ENCODE measurements at regions not wholly inside any gene's neighbourhood (a gene's known extent, or its start where the extent isn't known, plus 50 kb on each side); places are given as distances from the start of the nearest gene placed in this dataset.

DNA sequence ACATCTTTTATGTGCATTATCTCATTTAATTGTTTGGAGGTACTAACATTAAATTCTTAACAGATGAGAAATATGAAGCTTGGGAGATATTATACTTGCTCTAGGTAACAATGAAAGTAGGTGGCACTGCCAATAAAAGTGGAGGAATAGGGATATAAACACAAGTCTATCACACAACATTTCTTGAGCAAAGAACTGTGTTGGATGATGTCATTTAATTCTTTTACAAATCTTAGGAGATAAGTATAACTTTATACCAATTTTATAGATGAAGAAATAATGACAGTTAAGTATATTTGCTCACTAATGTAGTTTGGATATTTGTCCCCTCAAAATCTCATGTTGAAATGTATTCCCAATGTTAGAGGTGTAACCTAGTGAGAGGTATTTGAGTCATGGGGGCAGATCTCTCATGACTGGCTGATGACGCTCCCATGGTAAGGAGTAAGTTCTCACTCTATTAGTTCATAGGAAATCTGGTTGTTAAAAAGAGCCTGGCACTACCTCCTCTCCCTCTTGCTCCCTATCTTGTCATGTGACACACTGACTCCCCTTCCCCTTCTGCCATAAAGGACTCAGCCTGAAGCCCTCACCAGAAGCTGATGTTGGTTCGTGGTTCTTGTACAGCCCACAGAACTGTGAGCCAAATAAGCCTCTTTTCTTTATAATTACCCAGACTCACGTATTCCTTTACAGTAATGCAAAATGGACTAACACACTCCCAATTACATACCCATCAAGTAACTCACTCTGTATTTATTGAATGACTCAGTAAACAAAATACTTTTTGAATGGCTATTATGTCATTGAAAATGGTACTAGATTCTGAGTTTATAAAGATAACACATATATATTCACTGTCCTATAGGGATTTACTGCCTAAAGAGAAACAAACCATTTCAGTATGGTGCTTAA, 146.8 kb upstream of the KITLG start:
- no peak for TF ChIP-seq CTCF (IDR thresholded peaks at IDR 0.05)
- no peak for TF ChIP-seq POLR2AphosphoS5 (IDR thresholded peaks at IDR 0.05)
- TF ChIP-seq POLR2A (IDR thresholded peaks at IDR 0.05) = no peak

Measured in gastroesophageal sphincter (tissue), 3 donors.